NCI-H1092 treated with DMSO at 0.1 percent for 48 hours (cell line): ENCODE measurements at regions not wholly inside any gene's neighbourhood (a gene's known extent, or its start where the extent isn't known, plus 50 kb on each side); places are given as distances from the start of the nearest gene placed in this dataset.
"Not testable (repeated sequence)": the region's sequence is repeated elsewhere in the genome, so short reads cannot be mapped to it uniquely, and the experiment has no call there.

Experiments used
- DNase-seq: peaks from one replicate; lab custom pipeline; 2025; lab: John Stamatoyannopoulos, UW

DNA sequence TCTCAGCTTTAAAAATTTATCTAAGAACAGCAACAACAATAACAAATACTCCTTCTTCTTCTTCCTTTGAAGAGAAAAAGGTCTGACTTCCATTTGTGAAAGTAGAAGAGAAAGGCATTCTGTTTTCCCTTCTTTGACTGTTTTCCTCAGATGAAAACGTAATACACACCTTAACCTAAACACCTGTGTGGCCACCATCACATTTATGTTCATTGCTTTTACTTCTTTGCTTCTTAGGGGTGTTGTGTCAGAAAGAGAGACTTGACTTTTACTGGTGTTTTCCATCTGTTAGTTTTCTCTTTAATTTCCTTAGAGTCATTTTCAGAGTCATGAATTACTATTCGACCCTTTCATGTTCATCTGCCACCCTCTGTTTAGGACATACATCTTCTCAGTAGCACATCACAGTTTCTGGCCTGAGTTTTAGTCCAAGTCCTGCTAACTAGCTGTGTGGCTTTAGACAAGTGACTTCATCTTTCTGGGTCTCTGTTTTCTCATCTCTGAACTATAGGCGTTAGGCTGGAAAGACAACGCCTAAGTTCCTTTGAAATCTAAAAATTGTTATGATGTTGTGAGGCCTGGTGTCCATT is 283.8 kb downstream of the GATA3 start:
- no peak for DNase-seq

DNA sequence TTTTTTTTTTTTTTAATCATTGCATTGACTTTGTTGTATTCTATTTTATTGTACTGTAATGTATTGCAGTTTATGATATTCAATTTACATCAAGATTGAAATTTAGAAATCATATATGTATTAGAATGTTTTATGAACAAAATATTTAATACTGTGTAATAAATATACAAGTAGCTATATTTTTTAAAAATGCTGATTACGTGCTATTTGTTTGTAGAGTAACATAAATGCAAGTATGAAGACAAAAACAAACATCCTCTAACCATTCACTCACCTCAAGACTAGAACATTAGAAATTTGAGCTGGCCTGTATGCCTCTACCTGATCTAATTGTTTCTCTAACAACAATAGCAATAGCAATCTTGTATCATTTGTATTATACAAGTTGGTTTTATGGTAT is 290.3 kb downstream of the GATA3 start:
- no peak for DNase-seq

GRCh38 chr10:8346861-8347260 is 292.4 kb downstream of the GATA3 start:
- no peak for DNase-seq

DNA sequence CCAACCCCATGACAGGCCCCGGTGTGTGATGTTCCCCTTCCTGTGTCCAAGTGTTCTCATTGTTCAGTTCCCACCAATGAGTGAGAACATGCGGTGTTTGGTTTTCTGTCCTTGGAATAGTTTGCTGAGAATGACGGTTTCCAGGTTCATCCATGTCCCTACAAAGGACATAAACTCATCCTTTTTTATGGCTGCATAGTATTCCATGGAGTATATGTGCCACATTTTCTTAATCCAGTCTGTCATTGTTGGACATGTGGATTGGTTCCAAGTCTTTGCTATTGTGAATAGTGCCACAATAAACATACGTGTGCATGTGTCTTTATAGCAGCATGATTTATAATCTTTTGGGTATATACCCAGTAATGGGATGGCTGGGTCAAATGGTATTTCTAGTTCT is 293.1 kb downstream of the GATA3 start:
- DNase-seq: not testable (repeated sequence)

GRCh38 chr10:8349610-8350249 is 295.2 kb downstream of the GATA3 start:
- no peak for DNase-seq

DNA sequence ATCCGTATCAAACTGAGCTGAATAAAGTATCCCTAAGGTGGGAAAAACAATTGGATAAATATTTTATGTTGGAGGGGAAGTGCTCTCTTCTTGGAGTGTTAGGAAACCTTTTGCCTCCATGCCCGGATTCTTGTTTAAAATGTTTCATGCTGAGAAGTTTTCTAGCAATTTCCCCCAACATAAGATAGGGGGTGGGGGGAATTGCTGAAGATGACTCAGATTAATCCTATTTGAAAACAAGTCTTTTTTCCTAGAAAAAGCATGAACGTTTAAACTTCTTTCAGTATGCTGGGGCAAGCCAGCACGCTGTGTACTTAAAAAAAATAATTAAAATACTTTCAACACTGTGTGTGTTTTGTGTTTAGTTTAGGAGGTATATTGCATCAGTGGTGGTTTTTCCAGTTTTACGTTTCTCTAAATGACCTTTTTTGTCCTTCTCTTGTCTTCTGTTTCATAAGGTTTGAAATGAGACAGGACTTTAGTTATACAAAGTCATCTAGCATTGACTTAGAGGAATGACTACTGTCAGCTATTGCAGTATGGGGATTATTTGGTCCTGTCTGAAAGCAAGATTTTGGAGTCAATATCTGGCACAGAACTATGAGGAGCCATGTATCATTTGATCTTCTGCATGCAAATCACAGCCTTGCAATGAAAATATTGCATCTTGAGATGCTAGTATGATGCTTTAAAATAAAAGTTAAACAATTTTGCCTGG is 295.9 kb downstream of the GATA3 start:
- DNase-seq: no peak

DNA sequence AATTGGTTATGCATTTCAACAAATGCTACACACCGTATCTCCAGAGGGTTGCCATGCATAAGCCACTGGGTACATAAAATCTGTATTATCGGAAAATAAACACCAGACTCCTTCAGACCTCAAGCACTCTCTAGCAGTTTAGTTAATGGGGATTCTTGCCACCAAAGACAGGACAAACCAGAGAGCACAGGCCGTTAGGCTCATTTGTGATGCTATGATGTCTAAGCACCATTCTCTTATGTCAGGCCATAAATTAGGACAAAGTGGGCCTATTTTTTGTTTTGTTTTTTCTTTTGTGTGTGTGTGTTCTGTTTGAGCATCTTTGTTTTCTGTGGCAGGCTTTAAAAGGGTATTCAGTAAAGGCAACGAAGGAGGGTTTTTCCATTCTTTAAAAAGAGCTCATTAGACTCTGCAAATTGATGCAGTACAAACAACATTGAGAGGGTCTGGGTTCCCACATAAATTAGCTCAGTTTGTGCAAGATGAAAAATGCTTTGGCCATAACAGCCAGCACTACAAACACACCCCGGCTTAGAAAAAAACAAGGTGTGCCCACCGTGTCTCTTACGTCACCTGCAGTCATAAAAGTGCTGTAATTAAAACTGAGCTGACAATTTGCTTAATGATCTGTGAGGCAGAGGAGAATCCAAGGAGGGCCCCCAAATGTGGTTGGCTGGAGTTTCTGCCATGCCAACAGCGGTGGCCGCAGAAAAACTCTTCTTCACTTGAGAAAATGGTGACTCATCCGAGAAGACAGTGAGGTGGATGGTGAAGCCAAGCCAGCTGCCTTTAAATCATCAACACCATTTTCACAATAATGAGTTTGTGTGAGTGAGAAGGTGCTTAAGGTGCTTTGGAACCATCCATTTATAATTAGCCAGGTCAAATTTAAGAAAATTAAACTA is 297.9 kb downstream of the GATA3 start:
- DNase-seq: no peak

GRCh38 chr10:8356283-8356682 is 301.8 kb downstream of the GATA3 start:
- no peak for DNase-seq

GRCh38 chr10:8359467-8359866 is 305.0 kb downstream of the GATA3 start:
- no peak for DNase-seq

DNA sequence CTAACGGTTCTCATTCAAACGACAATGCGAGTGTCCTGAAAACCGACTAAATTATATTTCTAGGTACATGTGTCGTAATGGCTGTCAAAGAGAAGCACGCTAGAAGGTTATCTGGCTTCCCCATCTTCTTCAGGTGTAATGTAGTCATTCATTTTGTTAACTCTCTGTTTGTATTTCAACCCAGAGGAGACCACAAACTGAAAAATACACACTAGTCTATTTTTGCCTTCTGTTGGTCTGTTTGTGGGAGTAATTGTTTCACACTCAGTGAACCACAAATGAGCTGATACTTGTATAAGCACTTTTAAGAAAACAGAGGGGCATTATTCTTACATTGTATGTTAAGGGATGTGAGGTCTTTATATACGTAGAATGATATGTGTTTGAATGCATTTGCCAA is 305.9 kb downstream of the GATA3 start:
- DNase-seq: no peak

- DNase-seq: no peak
Measured at GRCh38 chr10:8360814-8361509, 306.5 kb downstream of the GATA3 start.

GRCh38 chr10:8361510-8361844 is 307.0 kb downstream of the GATA3 start:
- no peak for DNase-seq

DNA sequence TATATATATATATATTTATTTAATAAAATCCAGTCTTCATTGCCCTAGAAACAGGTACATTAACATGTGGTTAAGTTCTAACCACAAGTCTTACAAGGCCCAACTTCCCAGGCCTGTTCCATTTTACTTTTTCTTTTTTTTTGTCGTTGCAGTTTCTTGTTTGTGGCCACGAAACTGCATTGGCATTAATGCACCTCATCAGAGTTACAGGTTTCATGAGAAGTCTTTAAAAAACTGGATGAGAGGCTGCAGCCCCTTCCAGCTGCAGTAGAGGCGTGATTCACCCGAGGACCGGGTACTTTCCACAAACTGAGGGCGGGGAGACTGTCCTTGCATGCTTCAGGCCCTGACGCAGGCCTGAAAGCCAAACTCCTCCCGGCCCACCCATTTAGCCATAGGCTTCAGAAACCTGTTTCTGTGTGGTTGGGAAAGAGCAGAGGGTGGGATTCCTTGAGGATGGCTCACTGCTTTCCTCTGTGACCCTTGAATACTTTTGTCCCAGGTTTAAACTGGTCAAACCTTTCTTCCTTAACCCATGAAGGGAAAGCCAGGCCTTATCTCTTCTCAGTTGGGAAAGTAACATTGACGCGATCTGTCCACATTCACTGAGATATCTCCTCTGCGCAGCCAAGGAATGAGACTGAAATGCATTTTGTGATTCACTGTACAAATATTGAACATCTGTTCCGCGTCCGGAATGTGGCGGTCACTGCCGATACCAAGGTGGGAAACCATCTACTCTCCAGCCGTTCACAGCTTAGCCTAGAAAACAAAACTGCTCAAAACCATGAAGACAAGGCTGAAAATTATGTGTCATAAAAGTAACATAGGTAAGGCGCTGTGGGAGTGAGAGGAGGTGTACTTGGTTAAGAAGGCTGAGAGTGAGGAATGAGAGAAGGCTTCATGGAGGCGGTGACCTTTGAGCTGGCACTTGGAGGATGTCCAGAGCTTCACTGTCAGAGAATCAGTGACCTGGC is 311.7 kb downstream of the GATA3 start:
- DNase-seq: no peak

- not testable (repeated sequence) for DNase-seq
Measured at GRCh38 chr10:8367672-8368411, 313.4 kb downstream of the GATA3 start.

- no peak for DNase-seq
Measured at GRCh38 chr10:8369666-8370065, 315.2 kb downstream of the GATA3 start.

DNA sequence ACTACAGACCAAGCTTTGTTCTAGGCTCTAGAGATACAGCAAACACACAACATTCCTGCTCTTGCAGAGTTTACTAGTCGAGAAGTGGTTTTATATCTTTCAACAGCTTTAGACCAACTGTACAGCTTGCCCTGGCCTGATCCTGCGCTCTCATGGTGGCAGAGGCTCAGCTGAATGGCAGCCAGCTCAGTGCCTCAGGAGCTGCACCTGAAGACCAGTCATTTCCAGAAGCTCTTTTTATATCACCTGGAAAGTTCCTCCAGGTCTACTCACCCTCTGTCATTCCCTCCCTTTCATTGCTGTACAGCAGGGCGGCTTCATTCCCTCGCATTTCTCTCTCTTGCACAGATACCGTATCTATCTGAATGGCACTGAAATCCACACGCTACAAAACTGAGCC is 319.8 kb downstream of the GATA3 start:
- no peak for DNase-seq

DNA sequence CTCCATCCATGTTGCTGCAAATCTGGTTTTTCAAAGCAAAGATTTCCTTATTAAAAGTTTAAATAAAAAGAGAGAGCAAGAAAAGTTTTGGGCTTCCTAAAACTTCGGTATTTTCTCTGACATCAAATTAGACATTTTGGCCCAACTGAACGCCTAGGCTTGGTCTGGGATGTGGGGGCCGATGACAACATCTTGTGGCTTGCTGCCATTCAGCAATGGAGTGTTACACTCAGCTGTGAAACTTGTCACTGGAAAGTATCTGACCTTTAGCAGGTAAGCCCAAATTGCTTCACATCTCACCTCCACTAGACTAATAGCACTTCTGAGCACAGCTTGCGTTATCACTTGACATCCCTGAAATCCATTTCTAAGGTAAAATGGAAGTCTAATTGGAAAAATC is 320.6 kb downstream of the GATA3 start:
- no peak for DNase-seq

- no peak for DNase-seq
Measured at GRCh38 chr10:8378198-8378983, 323.9 kb downstream of the GATA3 start.
